ENCODE measurements at regions not wholly inside any gene's neighbourhood (a gene's known extent, or its start where the extent isn't known, plus 50 kb on each side); places are given as distances from the start of the nearest gene placed in this dataset.
A peak's percentile ranks its signal among the peaks of the same experiment; 100 is the strongest.
"Not testable (repeated sequence)": the region's sequence is repeated elsewhere in the genome, so short reads cannot be mapped to it uniquely, and the experiment has no call there.

GRCh38 chr12:92395322-92395721 lies 249.7 kb upstream of the BTG1 start:
- no peak for DNase-seq (ENCODE audit: low spot score)

DNA sequence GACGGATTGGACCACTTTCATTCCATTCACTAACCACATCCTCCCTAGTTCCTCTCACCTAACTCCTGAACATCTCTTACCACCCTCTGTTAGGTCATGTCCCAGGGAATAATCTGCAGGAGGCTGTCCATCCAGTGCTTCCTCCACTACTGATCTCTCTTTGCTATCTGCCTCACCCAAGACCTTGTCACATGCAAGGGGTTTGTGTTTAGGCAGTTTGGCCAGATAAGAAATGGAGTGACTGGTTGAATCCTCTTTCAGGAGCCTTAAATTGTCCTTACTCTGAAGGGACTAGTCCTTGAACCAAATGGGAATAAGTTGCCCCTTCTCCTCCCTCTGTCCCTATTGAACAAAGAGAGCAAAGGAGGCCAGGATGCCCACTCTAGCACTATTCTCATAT lies 249.2 kb upstream of the BTG1 start:
- DNase-seq (ENCODE audit: low spot score): no peak

- DNase-seq (ENCODE audit: low spot score): no peak
These were observed 247.9 kb upstream of the BTG1 start for GRCh38 chr12:92393504-92393903.

DNA sequence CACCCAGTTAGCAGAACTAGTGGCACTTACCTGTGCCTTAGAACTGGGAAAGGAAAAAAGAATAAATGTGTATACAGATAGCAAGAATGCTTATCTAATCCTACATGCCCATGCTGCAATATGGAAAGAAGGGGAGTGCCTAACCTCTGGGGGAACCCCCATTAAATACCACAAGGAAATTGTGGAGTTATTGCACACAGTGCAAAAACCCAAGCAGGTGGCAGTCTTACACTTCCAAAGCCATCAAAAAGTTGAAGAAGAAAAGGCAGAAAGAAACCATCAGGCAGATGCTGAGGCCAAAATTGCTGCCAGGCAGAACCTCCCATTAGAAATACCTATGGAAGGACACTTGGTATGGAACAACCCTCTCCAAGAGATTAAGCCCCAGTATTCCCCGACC lies 246.1 kb upstream of the BTG1 start:
- not testable (repeated sequence) for DNase-seq (ENCODE audit: low spot score)

GRCh38 chr12:92389466-92389865 lies 243.8 kb upstream of the BTG1 start:
- no peak for DNase-seq (ENCODE audit: low spot score)

GRCh38 chr12:92385296-92385695 lies 239.7 kb upstream of the BTG1 start:
- DNase-seq (ENCODE audit: low spot score): no peak

DNA sequence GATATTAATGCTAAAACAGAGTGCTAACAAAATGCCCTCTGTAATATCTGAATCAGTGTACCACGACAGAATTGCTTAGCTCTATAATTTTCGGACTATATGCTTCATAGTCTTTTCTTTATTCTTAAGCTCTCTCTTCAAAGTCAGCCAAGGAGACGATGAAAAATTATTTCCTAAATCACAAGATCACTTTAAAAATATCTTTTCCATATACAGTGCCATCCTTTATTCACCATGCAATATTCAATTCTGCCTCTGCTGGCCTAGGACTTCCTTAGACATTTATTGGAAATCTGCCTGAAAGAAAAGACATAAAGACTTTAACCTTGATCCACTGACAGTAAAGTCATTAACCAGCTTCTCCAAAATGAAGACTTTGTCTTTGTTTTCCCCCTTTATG lies 238.9 kb upstream of the BTG1 start:
- DNase-seq (ENCODE audit: low spot score): no peak

- no peak for DNase-seq (ENCODE audit: low spot score)
These were observed 236.8 kb upstream of the BTG1 start for GRCh38 chr12:92382383-92382878.

DNA sequence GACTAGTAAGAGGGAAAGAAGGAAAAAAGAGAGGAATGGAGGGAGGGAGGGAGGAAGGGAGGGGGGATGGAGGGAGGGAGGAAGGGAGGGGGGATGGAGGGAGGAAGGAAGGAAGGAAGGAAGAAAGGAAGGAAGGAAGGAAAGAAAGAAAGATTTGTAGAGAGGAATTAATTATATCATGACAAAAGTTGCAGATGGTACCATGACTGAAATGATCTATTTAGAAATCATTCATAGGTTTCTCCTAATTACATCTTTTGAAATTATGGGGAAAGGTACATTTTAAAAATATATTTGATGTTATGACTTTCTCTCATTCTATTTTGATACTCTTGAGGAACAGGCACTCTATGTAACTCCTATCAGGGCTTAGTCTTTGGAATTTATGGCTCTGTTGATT lies 236.2 kb upstream of the BTG1 start:
- no peak for DNase-seq (ENCODE audit: low spot score)

DNA sequence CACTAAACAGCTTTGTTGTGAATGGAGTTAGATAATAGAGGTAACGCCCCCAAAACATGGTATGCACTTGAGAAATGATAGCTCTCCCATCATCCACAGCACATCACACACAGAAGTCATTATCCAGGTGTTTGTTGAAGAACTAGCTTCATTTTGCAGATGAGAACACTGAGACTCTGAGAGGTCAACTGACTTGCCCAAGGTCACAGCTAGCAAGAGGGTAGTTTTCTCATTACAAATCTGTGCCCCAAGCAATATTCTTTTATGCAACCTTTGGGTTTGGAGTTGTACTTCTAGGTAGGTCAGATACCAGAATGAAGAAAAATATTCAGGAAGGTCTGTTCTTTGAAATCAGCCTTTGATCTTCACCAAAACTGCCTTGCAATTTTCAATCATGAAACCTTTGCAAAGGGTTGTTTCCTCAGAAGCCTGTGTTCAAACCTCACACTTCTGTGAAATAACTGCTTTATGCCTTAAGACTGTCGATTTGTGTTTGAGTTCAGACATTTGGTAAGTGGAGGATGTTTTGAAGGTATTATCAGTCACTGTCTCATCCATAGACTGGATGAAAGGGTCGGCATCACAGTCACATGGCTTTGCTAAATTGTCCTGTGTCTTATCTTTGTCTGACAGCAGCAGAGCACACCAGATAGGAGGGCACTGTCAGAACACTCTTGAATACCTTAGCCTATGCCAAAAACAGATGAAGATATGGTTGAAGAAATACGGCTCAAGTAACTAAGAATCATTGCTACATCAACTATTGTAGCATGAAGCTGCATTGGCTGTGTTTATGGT lies 233.2 kb upstream of the BTG1 start:
- no peak for DNase-seq (ENCODE audit: low spot score)

- DNase-seq (ENCODE audit: low spot score): not testable (repeated sequence)
These were observed 229.9 kb upstream of the BTG1 start for GRCh38 chr12:92375504-92375903.

DNA sequence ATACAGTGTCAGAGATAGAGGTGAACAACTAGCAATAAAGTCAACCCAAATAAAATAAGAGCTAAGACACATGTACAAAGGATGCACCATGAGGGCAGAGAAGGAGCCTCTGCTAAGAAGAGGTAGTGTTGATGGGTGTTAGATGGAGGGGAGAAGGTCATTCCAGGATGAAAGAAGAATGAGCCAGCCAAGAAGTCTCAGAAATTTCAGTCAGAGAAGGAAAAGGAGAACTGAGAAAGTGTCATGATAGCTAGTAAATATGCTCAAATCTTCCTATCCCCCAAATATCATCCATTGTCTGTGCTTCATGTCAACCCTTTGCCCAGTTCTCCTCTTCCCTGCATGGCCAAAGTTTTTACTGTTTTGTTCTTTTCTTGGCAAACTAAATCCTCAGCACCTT lies 225.2 kb upstream of the BTG1 start:
- DNase-seq (ENCODE audit: low spot score): no peak

GRCh38 chr12:92369636-92370035 lies 224.0 kb upstream of the BTG1 start:
- DNase-seq (ENCODE audit: low spot score): peak; percentile 64

- DNase-seq (ENCODE audit: low spot score): no peak
These were observed 223.4 kb upstream of the BTG1 start for GRCh38 chr12:92369056-92369455.

DNA sequence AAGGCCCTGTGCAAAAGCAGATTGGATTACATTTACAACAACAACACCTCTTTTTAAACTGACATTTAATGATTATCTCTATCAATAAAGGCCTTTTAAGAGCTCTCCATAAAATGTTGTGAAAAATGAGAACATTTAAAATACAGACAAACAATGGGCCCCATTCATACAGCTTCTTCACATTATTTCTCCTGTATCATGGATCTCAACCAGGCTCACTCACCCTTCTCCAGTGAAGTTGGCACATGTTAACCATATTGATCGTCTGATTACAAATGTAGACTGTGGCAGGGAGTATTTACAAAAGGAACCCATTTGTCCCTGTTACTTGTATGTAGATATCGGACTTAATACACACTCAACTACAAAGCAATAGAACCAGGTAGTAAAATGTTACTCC lies 220.2 kb upstream of the BTG1 start:
- DNase-seq (ENCODE audit: low spot score): no peak

DNA sequence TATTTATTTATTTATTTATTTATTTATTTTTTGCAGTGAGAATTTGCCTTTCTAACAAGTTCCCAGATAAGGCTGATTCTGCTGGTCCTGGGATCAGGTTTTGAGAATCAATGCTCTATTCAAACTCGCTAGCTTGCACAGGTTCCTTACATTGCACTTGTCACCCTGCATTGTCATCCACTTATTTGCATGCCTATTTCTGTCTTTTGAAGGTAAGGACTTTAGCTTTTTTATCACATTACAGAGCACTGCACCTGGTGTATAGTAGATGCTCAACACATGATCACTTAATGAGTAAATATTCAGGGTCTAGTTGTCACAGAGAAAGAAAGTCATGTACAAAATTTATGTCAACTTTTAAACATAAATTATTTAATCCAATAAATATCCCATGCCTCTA lies 219.7 kb upstream of the BTG1 start:
- no peak for DNase-seq (ENCODE audit: low spot score)

DNA sequence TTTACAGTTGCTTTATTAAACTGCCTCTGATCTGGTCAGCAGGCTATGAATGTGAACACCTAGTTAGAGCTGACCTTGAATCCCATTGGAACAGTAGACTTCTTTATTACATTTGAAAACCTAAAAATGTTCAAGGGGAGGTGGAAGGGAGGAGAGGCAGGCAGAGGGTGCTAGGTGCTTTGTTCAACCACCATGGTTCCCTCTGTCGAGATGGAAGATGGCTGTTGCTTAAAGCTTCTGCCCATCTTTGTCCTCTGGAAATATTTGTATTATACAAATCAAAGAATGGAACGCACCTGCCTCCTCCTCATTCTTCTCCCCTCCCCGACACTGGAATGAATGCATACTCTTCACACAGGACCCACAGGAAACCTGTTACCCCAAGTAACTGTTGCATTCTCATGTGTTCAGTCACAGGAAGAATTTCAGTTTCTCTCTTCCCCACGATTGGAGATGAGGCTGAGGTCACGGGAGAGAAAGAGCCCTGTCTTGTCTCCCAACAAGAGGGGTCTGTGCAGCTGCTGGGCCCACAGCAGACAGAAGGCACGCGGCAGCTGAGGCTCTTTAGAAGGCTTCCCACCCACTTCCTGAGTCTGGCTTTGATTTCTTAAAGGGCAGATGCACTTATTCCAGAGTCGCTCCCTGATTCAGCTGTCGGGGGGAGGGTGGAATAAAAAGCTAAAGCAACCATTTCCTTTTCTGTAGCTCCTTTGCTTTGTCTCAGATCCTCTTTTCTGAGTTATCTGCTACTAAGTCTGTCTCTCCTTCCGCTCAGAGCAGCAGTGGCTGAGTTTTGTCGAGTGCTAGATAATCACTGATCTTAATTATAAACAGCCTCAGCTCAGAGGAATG lies 217.9 kb upstream of the BTG1 start:
- DNase-seq (ENCODE audit: low spot score): peak; percentile 38

DNA sequence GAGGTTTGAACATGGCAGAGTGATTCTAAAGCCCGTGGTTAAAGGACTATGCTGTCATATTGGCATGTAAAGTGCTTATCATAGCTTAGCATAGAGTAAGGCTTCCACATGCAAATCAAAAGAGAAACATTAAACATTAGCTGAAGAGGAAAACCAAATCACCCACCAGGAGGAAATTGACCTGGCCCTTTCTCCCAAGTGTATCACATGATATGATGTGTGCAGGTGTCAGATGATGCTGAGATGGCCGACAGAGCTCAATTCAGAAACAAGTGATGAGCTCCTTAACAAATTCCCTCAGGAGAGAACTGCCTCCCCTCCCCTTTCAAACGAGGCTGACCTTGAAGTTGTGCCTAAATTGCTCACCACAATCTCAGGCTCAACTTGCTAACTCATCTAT lies 217.1 kb upstream of the BTG1 start:
- no peak for DNase-seq (ENCODE audit: low spot score)

DNA sequence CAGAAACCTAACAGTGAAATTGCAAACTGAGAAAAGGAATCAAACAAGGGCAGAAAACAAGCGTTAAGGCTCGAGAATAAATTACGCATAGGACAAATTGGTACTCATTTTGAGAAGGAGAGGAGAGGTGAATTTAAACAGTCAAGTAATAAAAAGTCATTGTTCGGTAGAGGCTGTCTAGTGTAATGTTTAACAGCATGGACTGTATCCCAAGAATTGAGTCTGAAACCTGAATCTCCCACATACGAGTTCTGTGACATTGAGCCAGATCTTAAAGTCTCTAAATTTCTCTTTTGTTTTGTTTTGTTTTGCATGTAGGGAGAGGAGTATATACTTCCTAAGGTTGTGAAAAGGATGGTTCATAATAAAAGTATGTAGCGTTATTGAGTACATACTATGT lies 216.5 kb upstream of the BTG1 start:
- no peak for DNase-seq (ENCODE audit: low spot score)

GRCh38 chr12:92360543-92360942 lies 214.9 kb upstream of the BTG1 start:
- no peak for DNase-seq (ENCODE audit: low spot score)

DNA sequence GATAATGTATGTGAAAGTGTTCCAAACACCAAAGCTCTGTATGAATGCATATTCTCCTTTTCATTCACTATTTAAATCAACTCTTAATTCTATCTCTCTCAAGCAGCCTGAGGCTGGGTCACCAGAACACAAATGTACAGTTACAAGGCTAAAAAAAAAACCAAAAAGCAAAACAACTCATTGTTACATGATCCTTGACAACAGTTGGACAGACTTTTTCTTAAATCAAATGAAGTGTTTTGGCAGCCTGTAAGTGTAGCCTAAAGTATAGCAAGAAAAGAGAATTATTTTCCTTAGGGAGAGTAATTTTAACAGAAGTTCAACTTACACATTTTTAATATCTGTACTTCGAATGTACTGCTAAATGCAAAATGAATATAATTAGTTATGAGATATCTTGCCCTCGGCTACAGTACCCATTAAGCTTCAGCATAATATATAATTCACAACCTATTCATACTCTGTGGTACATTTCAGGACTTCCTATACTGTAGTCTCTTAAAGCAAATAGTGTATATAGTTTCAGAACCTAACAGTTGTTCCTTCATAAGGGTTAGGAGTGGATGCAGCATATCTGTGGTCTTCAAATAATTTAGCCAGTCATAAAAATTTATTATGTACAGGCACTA lies 214.0 kb upstream of the BTG1 start:
- DNase-seq (ENCODE audit: low spot score): no peak

- DNase-seq (ENCODE audit: low spot score): no peak
These were observed 212.1 kb upstream of the BTG1 start for GRCh38 chr12:92357584-92358261.

All from GM03348 (cell line).